HFFc6 (cell line): ENCODE measurements at regions not wholly inside any gene's neighbourhood (a gene's known extent, or its start where the extent isn't known, plus 50 kb on each side); places are given as distances from the start of the nearest gene placed in this dataset.
A peak's percentile ranks its signal among the peaks of the same experiment; 100 is the strongest.

ENCODE experiments used
- DNase-seq: peaks from one replicate; pipeline ENCODE4 v3.0.0-alpha.2; 2018
- H3K27ac Mint-ChIP-seq: 2 replicates; pipeline ENCODE4 v1.8.0; 2020; ENCODE audit warnings: mild to moderate bottlenecking, mixed read lengths
- H3K27me3 Mint-ChIP-seq: 2 replicates; pipeline ENCODE4 v1.8.0; 2021; ENCODE audit warnings: mild to moderate bottlenecking, moderate library complexity, mixed read lengths; ENCODE audit not compliant: insufficient read depth
- H3K36me3 Mint-ChIP-seq: 2 replicates; pipeline ENCODE4 v1.8.0; 2021; ENCODE audit warnings: low read depth, mixed read lengths
- H3K4me1 Mint-ChIP-seq: 2 replicates; pipeline ENCODE4 v1.8.0; 2020; ENCODE audit warnings: low read depth, mixed read lengths
- H3K4me3 Mint-ChIP-seq: 2 replicates; pipeline ENCODE4 v1.8.0; 2020; ENCODE audit warnings: mild to moderate bottlenecking, moderate library complexity, mixed read lengths
- H3K9me3 Mint-ChIP-seq: 2 replicates; pipeline ENCODE4 v1.8.0; 2020; ENCODE audit warnings: mild to moderate bottlenecking, mixed read lengths
- CTCF ChIP-seq: fragments of 200-600 bp; sonication (generic); IDR thresholded peaks from 2 replicates; pipeline ENCODE4 v1.5.0; 2021; ENCODE audit warnings: antibody characterized with exemption, mild to moderate bottlenecking

- no peak overlapping the region for H3K4me3 Mint-ChIP-seq
- H3K27ac Mint-ChIP-seq, result no peak overlapping the region
- peaks cover 18% of the 10 kb centered on the region for H3K27me3 Mint-ChIP-seq
- TF ChIP-seq CTCF, result no peak
- no peaks in the 10 kb centered on the region for H3K9me3 Mint-ChIP-seq
- H3K4me1 Mint-ChIP-seq, result peaks cover 7% of the 10 kb centered on the region
- no peaks in the 10 kb centered on the region for H3K36me3 Mint-ChIP-seq
- no peak for DNase-seq
These were observed 149.9 kb downstream of the SHQ1 start for GRCh38 chr3:72698154-72698917.

- TF ChIP-seq CTCF, result no peak
- Mint-ChIP-seq H3K4me1 (peaks cover 7% of the 10 kb centered on the region), H3K4me3 (no peak overlapping the region), H3K36me3 (no peaks in the 10 kb centered on the region), H3K27ac (no peak overlapping the region), H3K9me3 (no peaks in the 10 kb centered on the region), H3K27me3 (peaks cover 19% of the 10 kb centered on the region)
- DNase-seq, result no peak
These were observed 150.5 kb downstream of the SHQ1 start for GRCh38 chr3:72697717-72698116.

GRCh38 chr3:72696815-72697214, 151.4 kb downstream of the SHQ1 start:
- H3K27me3 Mint-ChIP-seq, result peaks cover 18% of the 10 kb centered on the region
- H3K27ac Mint-ChIP-seq, result no peak overlapping the region
- H3K4me1 Mint-ChIP-seq, result peaks cover 7% of the 10 kb centered on the region
- H3K36me3 Mint-ChIP-seq, result no peaks in the 10 kb centered on the region
- H3K9me3 Mint-ChIP-seq, result no peaks in the 10 kb centered on the region
- TF ChIP-seq CTCF, result no peak
- no peak for DNase-seq
- H3K4me3 Mint-ChIP-seq, result no peak overlapping the region

GRCh38 chr3:72694398-72694797, 153.8 kb downstream of the SHQ1 start:
- peak; percentile 3 for DNase-seq

GRCh38 chr3:72692990-72693389, 155.3 kb downstream of the SHQ1 start:
- no peak overlapping the region for H3K27ac Mint-ChIP-seq
- no peak overlapping the region for H3K4me3 Mint-ChIP-seq
- no peak for DNase-seq
- H3K9me3 Mint-ChIP-seq, result no peaks in the 10 kb centered on the region
- H3K36me3 Mint-ChIP-seq, result no peaks in the 10 kb centered on the region
- peaks cover 10% of the 10 kb centered on the region for H3K27me3 Mint-ChIP-seq
- no peak for TF ChIP-seq CTCF
- peaks cover 7% of the 10 kb centered on the region for H3K4me1 Mint-ChIP-seq

More at GRCh38 chr3:72694398-72694797, 153.8 kb downstream of the SHQ1 start:
- no peaks in the 10 kb centered on the region for H3K9me3 Mint-ChIP-seq
- H3K4me3 Mint-ChIP-seq, result no peak overlapping the region
- peaks cover 14% of the 10 kb centered on the region for H3K27me3 Mint-ChIP-seq
- TF ChIP-seq CTCF, result no peak
- H3K4me1 Mint-ChIP-seq, result peaks cover 7% of the 10 kb centered on the region
- no peaks in the 10 kb centered on the region for H3K36me3 Mint-ChIP-seq
- H3K27ac Mint-ChIP-seq, result no peak overlapping the region
